ENCODE measurements at regions not wholly inside any gene's neighbourhood (a gene's known extent, or its start where the extent isn't known, plus 50 kb on each side); places are given as distances from the start of the nearest gene placed in this dataset.

- TF ChIP-seq CTCF (IDR thresholded peaks at IDR 0.05) (no peak), POLR2A (IDR thresholded peaks at IDR 0.05) (no peak)
These were observed 143.0 kb downstream of the URB2 start for GRCh38 chr1:229769006-229769405.

Data from Peyer's patch (tissue), 4 donors.